GM21390 (cell line): ENCODE measurements at regions not wholly inside any gene's neighbourhood (a gene's known extent, or its start where the extent isn't known, plus 50 kb on each side); places are given as distances from the start of the nearest gene placed in this dataset.
"Not testable (repeated sequence)": the region's sequence is repeated elsewhere in the genome, so short reads cannot be mapped to it uniquely, and the experiment has no call there.

Source experiments
- ATAC-seq: cut with Tn5 transposase; IDR thresholded peaks from one replicate; pipeline ENCODE4 v1.9.1; 2021; ENCODE audit not compliant: unreplicated experiment

- ATAC-seq, result no peak
Observed at GRCh38 chr7:65509368-65510186, 135.9 kb downstream of the ZNF92 start.

GRCh38 chr7:65510187-65510538 is 136.5 kb downstream of the ZNF92 start:
- not testable (repeated sequence) for ATAC-seq

- ATAC-seq, result not testable (repeated sequence)
Observed at GRCh38 chr7:65519751-65520150, 146.1 kb downstream of the ZNF92 start.

- not testable (repeated sequence) for ATAC-seq
Observed at GRCh38 chr7:65545465-65546161, 172.0 kb downstream of the ZNF92 start.

- not testable (repeated sequence) for ATAC-seq
Observed at GRCh38 chr7:65549589-65550443, 176.2 kb downstream of the ZNF92 start.

GRCh38 chr7:65550444-65550809 is 176.8 kb downstream of the ZNF92 start:
- ATAC-seq, result not testable (repeated sequence)

GRCh38 chr7:65551042-65551441 is 177.4 kb downstream of the ZNF92 start:
- ATAC-seq, result not testable (repeated sequence)

- ATAC-seq, result not testable (repeated sequence)
Observed at GRCh38 chr7:65554553-65555476, 181.2 kb downstream of the ZNF92 start.

GRCh38 chr7:65558584-65558983 is 184.9 kb downstream of the ZNF92 start:
- not testable (repeated sequence) for ATAC-seq

- ATAC-seq, result not testable (repeated sequence)
Observed at GRCh38 chr7:65561786-65562372, 188.2 kb downstream of the ZNF92 start.

GRCh38 chr7:65562522-65562921 is 188.9 kb downstream of the ZNF92 start:
- ATAC-seq, result peak; percentile 55

GRCh38 chr7:65563333-65563732 is 189.7 kb downstream of the ZNF92 start:
- ATAC-seq, result not testable (repeated sequence)

GRCh38 chr7:65568226-65568625 is 194.6 kb downstream of the ZNF92 start:
- not testable (repeated sequence) for ATAC-seq

- not testable (repeated sequence) for ATAC-seq
Observed at GRCh38 chr7:65570990-65571389, 197.3 kb downstream of the ZNF92 start.

- ATAC-seq, result not testable (repeated sequence)
Observed at GRCh38 chr7:65572581-65572980, 198.9 kb downstream of the ZNF92 start.

- not testable (repeated sequence) for ATAC-seq
Observed at GRCh38 chr7:65576370-65576769, 202.7 kb downstream of the ZNF92 start.

GRCh38 chr7:65582518-65583119 is 209.0 kb downstream of the ZNF92 start:
- ATAC-seq, result not testable (repeated sequence)

- ATAC-seq, result not testable (repeated sequence)
Observed at GRCh38 chr7:65602495-65602894, 228.8 kb downstream of the ZNF92 start.

GRCh38 chr7:65609131-65609530 is 235.5 kb downstream of the ZNF92 start:
- ATAC-seq, result no peak
